ENCODE measurements at regions not wholly inside any gene's neighbourhood (a gene's known extent, or its start where the extent isn't known, plus 50 kb on each side); places are given as distances from the start of the nearest gene placed in this dataset.

DNA sequence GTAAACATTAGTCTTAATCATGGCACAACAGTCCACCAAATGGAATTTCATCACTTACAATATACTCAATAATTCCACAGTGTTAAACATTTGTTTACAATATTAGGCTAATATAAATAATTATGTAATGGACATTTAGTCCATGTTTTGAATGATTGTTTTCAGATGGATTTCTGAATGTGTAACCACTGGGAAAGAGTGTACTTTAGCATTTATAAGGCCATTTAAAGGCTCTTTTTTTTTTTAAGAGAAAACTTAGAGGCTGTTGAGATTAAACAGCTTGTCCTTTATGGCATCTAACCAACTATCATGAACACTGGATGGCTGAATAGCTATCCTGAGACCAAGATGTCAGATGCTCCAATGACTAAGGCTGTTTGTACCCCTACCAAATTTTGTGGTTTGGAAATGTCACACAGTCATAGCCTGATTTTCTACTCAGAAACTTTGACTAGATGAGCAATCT lies 248.3 kb upstream of the GLI3 start:
- no peak for FAIRE-seq

DNA sequence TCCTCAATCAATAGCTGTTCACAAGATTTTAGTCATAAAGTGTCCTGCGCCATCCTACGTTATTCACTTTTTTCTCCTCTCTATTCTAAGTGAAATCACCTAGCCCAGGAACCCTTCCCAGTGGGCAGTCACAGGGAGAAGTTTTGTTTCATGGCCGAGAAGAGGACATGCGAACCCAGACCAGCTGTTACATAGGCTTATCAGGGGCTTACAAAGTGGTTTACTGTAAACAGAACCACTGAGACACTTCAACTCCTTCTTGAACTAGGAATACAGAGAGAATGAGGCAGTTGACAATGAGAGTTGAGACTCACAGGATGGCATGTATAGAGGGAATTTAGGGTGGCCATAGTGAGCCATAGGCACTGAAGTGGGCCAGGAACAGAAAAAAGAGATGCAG lies 246.9 kb upstream of the GLI3 start:
- FAIRE-seq, result no peak

DNA sequence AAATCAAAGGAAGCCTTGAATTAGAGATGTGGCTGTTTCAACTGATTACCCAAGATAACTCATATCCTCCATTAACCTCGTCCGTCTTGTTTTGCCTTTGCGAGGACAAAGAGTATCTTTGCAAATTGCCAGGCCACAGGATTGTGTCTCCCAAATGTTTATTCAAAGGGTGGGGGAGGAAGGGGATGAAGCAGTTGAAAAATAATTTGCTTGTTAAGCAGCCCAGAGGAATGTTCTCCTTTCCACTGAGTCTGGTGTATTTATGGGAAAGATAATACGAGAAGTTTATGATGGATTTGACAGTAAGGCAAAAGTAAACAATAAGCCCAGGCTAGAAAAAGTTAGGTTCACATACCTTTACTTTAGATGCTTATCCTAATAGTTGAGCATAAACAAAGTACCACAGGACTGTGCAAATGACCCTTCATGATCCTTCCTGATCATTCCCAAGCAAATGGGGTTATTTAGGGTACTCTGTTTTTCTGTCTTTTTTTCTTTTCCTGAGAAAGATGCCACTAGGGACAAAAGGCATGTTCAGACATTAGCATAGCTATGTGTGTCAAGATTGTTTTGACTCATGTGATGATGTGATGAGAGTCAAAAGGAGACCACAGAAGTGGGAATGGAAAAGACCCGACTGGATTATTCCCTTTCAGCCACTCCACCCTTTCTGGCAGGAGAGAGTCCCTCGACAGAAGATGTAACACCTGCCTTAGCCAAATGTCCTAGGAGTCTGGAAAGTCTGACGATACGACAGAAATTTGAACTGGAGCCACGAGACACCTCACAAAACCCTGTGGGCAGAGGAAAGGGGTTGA lies 243.0 kb upstream of the GLI3 start:
- FAIRE-seq, result no peak

DNA sequence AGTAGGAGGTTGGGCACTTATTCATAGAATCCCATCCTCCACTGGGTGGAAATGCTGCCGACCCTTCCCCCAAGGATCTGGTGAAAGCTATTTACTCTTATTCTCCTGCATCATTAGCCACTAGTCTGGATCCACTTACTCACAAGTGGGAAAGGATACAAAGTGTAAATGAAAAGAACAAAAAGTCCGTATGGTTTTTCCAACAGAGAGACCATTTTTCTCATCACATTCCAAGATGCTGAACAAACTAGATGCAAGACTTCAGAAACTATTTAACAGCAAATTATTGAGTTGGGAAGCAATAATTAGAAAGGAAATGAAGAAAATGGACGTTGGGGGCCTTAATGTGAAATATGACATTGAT lies 242.4 kb upstream of the GLI3 start:
- no peak for FAIRE-seq

GRCh38 chr7:42478717-42479116 lies 241.7 kb upstream of the GLI3 start:
- FAIRE-seq, result no peak

- no peak for FAIRE-seq
Observed at GRCh38 chr7:42476255-42476654, 239.2 kb upstream of the GLI3 start.

DNA sequence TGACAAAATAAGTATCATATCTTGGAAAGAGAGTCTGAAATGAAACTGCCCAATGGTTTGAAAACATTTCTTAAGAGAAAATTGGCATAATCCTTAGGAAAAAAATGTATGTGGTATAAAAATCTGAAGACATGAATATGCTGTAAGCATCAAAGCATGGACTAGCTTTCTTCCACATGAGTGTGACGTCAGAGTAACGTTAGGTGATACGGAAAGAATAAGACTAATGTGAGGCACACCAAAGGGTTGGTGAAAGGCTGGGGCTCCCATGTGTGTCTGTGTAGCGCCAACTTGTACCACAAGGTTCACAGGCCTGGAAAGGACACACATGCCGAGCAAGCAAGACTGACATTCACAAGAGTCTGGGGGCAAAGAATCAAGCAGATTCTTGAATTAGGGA lies 238.1 kb upstream of the GLI3 start:
- FAIRE-seq, result no peak

DNA sequence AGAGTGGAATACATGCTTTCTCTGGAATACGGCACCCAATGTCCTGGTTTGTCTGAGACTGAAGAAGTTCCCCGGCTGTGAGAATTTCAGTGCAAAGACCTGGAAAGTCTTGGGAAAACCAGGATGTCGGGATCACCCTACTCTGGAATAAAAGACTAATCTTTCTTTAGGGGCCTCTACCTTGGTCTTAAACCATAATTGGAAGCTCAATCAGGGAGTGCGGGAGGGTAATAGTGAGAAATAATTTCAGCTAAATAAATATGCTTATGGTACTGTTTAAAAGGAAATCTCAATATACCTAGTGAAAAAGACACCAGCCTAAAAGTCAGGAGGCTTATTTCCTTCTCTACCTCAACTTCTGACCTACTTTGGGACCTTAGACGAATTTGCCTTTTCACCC lies 236.1 kb upstream of the GLI3 start:
- no peak for FAIRE-seq

GRCh38 chr7:42471573-42472174 lies 234.7 kb upstream of the GLI3 start:
- FAIRE-seq, result no peak

DNA sequence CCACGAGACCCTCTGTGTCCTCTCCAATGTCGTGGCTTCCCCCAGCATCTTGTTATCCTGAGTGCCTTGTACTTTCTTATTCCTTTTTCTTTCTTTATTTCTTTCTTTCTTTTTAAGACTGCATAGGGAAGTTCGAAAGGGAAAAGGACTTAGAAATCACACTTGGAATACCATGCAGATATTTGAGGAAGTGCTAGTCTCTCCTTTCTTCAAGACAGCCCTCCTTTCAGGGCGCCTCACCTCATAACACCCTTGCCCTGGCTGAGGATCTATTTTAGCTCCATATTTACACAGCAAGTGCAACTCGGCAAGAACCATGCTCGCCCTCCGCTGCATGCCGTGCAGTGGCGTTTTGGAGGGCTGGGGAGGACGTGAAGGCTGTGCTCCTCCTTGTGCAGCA lies 232.3 kb upstream of the GLI3 start:
- FAIRE-seq, result no peak

GRCh38 chr7:42468471-42468870 lies 231.5 kb upstream of the GLI3 start:
- no peak for FAIRE-seq

DNA sequence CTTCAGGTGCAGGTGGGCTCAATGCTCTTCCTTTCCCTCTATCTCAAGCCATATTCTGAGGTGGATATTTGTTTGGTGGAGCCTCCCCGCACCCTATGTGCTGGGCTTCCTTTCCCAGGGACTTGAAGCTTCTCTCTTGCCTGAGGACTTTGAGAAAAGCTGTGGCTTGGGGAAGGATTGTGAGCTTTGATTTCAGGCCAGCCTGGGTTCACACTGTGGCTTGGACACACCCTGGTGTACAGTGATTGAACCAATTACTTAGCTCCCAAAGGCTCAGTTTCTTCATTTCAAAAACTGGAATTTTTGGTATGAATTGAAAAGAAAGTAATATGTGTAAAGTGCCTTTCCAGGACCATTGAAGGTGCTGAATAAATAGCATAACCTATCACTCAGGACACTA lies 224.5 kb upstream of the GLI3 start:
- no peak for FAIRE-seq

DNA sequence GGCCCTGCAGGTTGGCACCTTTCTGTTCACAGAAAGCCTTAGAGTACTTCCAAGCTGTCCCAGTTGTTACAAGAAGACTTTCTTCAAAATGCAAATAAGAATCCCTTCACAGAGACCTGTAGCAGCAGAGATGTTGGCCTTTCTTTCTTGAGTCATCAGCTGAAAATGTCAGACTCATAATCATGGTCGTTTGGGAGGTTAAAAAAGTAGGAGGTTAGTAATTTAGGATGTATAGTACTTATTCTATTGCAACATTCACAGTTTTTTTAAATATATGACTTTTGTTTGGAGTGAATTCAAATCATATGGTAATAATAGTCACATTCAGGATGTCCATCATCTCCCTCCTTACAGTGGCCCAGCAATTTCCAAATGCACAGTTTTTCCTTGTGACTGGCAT lies 223.9 kb upstream of the GLI3 start:
- no peak for FAIRE-seq

GRCh38 chr7:42460148-42460547 lies 223.1 kb upstream of the GLI3 start:
- no peak for FAIRE-seq

DNA sequence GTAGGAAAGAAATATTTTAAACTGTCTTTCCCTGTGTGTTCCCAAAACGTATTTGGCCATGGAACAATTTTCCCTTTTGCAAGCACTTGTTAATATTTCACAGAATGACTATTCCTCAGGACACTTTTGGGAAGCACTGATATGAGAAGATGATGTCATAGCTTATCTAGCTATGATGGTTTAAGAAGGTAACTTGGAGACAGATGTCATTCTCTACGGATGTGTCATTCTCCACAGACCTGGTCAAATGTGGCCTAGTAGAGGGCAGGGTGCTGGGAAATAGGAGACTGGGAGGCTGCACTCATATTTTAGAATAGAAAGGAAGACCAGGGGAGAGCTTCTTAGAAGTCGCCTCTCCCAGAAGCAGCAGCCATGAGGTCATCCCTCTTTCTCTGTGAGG lies 220.7 kb upstream of the GLI3 start:
- no peak for FAIRE-seq

GRCh38 chr7:42456756-42457276 lies 219.8 kb upstream of the GLI3 start:
- FAIRE-seq, result no peak

DNA sequence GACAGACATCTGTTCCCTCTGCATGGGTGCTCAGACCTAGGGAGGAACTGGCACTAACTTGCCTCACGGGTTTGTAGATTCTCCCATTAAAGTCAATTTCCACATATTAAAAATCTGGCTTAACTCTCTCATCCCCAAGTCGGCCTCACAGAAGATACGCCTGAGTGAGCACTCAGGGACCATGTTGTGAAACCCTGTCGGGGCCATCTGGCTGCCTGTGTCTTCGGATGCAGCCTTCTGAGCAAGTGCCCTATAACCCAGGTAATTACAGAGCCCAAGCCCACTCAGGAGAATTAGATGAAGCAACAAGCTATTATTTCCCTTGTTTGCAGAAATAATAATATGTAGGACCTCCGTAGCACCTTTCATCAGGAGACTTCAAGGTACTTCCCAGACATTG lies 219.3 kb upstream of the GLI3 start:
- FAIRE-seq, result no peak

GRCh38 chr7:42453931-42454361 lies 216.9 kb upstream of the GLI3 start:
- peak; percentile 84 for FAIRE-seq

GRCh38 chr7:42452356-42452755 lies 215.3 kb upstream of the GLI3 start:
- FAIRE-seq, result no peak

GRCh38 chr7:42449431-42449830 lies 212.4 kb upstream of the GLI3 start:
- no peak for FAIRE-seq

- FAIRE-seq, result no peak
Observed at GRCh38 chr7:42448901-42449300, 211.9 kb upstream of the GLI3 start.

GRCh38 chr7:42445691-42446090 lies 208.7 kb upstream of the GLI3 start:
- no peak for FAIRE-seq

DNA sequence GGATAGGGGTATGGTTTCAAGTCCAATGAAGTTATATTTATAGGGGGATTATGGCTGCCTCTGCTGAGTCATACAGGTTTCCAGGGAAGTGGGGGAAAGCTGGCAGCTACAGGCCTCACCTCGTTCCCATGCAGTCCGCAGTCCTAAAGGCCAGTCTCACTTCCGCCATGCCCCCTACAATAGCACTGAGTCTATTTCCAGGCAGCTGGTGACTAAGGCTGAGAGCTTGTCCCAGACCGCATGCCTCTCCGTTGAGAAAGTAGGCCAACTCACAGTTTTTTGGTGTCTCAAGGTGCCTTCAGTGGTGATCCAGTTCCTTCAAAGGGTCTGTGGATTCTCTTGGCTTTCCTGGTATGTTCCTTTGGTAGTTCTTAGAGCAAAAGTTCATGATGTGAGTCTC lies 203.9 kb upstream of the GLI3 start:
- no peak for FAIRE-seq

- no peak for FAIRE-seq
Observed at GRCh38 chr7:42432644-42433043, 195.6 kb upstream of the GLI3 start.

Measured in endometrium (tissue), 2 donors.